ENCODE measurements at regions not wholly inside any gene's neighbourhood (a gene's known extent, or its start where the extent isn't known, plus 50 kb on each side); places are given as distances from the start of the nearest gene placed in this dataset.

DNA sequence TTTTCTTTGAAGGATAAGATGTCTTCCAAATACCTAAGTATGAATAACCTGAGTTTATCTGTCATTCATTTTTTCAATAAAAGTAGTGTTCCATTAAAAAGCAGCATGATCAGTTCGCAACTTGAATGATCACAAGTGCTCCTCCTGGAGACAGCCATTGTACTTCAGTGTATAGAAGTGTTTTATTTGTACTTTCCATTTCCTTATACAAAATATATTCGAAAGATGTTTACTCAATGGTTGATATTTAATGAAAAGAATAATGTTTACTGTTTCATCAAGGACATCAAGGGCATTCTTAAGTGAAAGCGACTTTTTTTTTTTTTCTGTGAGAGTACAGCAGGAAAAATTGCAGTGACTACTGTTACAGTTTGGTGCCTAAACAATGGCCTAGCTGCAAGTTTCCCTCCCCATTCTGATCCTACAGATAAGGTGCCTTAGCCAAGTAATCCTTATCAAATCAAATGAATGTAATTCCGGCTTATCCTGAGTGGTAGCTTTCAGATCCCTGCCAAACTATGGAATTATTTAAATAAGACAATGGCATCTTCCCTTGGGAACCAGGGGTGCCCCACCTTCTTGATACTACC lies 69.0 kb upstream of the IL15 start:
- TF ChIP-seq POLR2A (IDR thresholded peaks at IDR 0.05; ENCODE audit: low read depth) (no peak), CTCF (IDR thresholded peaks at IDR 0.05) (no peak)
